Kidney epithelial cell (primary cell): ENCODE measurements at regions not wholly inside any gene's neighbourhood (a gene's known extent, or its start where the extent isn't known, plus 50 kb on each side); places are given as distances from the start of the nearest gene placed in this dataset.

Experiments used
- DNase-seq: peaks from one replicate; pipeline ENCODE4 v3.0.0-alpha.2; 2010; ENCODE audit warnings: low read depth
- H3K27me3 ChIP-seq: 2 replicates; pipeline ENCODE4 v1.6.0; 2011; ENCODE audit warnings: low read length; ENCODE audit not compliant: control insufficient read depth, insufficient read depth
- H3K36me3 ChIP-seq: 2 replicates; pipeline ENCODE4 v1.5.1; 2011; ENCODE audit warnings: low read length; ENCODE audit not compliant: control insufficient read depth, insufficient read depth
- H3K4me3 ChIP-seq: 2 replicates; pipeline ENCODE4 v1.5.1; 2011; ENCODE audit warnings: low read depth, mild to moderate bottlenecking, control low read depth, low read length
- CTCF ChIP-seq: IDR thresholded peaks from 2 replicates; pipeline ENCODE4 v1.5.1; 2011; ENCODE audit warnings: mild to moderate bottlenecking, moderate library complexity, low read length, control low read depth, inconsistent platforms; ENCODE audit not compliant: insufficient read depth, poor library complexity, severe bottlenecking

- H3K4me3 ChIP-seq, result no peak overlapping the region
- H3K27me3 ChIP-seq, result no peaks in the 10 kb centered on the region
- DNase-seq, result no peak
- TF ChIP-seq CTCF, result no peak
- no peaks in the 10 kb centered on the region for H3K36me3 ChIP-seq
Observed at GRCh38 chr5:8462565-8462964, 593.6 kb downstream of the MTRR start.

GRCh38 chr5:8470489-8470888 is 601.5 kb downstream of the MTRR start:
- TF ChIP-seq CTCF, result no peak
- no peak for DNase-seq
- Histone ChIP-seq H3K27me3 (no peaks in the 10 kb centered on the region), H3K36me3 (no peaks in the 10 kb centered on the region), H3K4me3 (no peak overlapping the region)

GRCh38 chr5:8471581-8471980 is 602.6 kb downstream of the MTRR start:
- no peak for DNase-seq
- TF ChIP-seq CTCF, result no peak
- no peak overlapping the region for H3K4me3 ChIP-seq

DNA sequence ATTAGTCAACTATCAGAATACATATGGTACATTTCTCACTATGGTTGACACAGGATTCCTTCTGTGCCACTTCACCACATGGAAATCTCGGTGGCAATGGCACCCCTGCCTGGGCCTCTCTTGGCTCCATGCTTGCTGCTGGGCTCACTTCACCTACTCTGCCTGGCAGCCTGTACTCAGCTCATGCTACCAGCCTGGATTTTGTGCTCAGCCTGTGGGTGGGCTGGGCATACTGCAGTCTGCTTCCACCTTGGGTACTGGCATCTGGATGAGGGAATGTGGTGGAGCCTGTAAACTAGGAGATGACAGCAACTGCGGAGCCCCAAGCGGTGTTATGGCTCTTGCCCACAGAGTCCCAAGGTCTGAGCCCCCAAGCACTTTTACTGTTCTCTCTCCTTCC is 604.1 kb downstream of the MTRR start:
- no peak for DNase-seq
- H3K4me3 ChIP-seq, result no peak overlapping the region
- no peaks in the 10 kb centered on the region for H3K36me3 ChIP-seq
- TF ChIP-seq CTCF, result no peak
- H3K27me3 ChIP-seq, result no peaks in the 10 kb centered on the region

More at GRCh38 chr5:8471581-8471980, 602.6 kb downstream of the MTRR start:
- no peaks in the 10 kb centered on the region for H3K27me3 ChIP-seq
- H3K36me3 ChIP-seq, result no peaks in the 10 kb centered on the region

DNA sequence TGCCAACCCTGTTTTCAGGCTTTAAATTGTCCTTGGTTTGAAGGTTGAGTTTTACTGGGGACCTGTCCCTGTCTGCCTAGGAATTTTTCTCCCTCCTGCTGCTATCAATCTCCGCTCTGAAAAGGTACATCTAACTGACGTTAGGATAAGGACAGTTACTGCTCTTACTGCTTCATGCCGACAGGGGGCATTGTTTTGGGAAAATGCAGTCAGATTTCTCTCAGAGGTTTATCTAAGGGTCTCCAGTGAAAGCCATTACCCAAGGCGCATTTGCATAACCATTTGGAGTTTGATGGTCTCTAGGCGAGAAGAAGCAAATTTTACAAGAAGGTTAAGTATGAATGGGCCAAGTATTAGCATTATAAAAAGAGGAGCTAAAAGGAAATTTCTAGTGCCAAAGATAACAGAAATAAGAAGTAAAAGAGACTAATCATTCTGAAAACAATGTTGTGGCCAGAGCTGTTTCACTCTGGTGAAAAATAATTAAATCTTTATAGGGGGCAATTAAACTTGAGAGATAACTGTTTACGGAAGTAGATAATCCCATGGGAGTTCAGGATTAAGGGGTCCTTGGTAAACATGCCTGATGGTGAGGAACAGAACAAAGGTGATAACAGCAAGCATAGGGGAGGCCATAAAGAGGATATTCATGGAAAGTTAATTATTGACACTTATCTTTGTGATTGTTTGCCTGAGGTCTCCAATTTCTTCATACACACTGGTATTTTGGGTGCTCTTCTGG is 605.0 kb downstream of the MTRR start:
- TF ChIP-seq CTCF, result no peak
- no peak for DNase-seq
- H3K4me3 ChIP-seq, result no peak overlapping the region
- no peaks in the 10 kb centered on the region for H3K36me3 ChIP-seq
- no peaks in the 10 kb centered on the region for H3K27me3 ChIP-seq

DNA sequence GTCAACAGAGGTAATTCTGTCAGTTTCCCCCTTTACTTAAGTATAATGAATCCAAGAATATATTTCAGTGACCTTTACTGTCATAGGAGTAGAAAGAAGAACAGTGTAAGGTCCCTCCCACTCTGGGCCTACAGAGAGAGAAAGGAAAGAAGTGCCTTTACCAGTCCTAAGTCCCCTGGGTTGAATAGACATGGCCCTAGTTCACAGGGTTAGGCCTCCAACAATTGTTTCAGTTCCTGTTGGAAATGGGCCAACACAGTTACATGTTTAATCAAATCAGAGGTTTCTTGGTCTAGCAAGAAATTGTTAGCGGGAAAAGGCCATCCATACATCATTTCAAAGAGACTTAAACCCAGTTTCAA is 605.6 kb downstream of the MTRR start:
- DNase-seq, result no peak
- Histone ChIP-seq H3K27me3 (no peaks in the 10 kb centered on the region), H3K36me3 (no peaks in the 10 kb centered on the region), H3K4me3 (no peak overlapping the region)
- no peak for TF ChIP-seq CTCF
